HepG2 (cell line): ENCODE measurements at regions not wholly inside any gene's neighbourhood (a gene's known extent, or its start where the extent isn't known, plus 50 kb on each side); places are given as distances from the start of the nearest gene placed in this dataset.
"Not testable (repeated sequence)": the region's sequence is repeated elsewhere in the genome, so short reads cannot be mapped to it uniquely, and the experiment has no call there.

ENCODE experiments used
- ARID4A ChIP-seq: sonication (generic); formaldehyde crosslinking; IDR thresholded peaks from 2 replicates; pipeline ENCODE4 v1.5.0; 2020; ENCODE audit warnings: mild to moderate bottlenecking, missing genetic modification reagents, borderline replicate concordance
- EP300 ChIP-seq, 3 experiments: sonication (generic) in 1 of 3; formaldehyde crosslinking in 1 of 3; IDR thresholded peaks; 2 replicates each; pipeline versions ENCODE4 v1.5.1 to v1.6.1; 2011 to 2020; ENCODE audit warnings: low read depth in 2 of 3, low read length in 2 of 3, borderline replicate concordance in 1 of 3, improper control_type of control experiment in 1 of 3, mild to moderate bottlenecking in 1 of 3, missing genetic modification reagents in 1 of 3, moderate library complexity in 1 of 3
- FOXA3 ChIP-seq: IDR thresholded peaks from 2 replicates; pipeline ENCODE4 v1.6.1; 2016; ENCODE audit warnings: missing genetic modification reagents, missing compliant biosample characterization
- HNF1A ChIP-seq, 2 experiments: sonication (generic) in 1 of 2; formaldehyde crosslinking in 1 of 2; IDR thresholded peaks; 2 replicates each; pipeline versions ENCODE4 v1.4.0 to v1.6.1; 2016 to 2020; ENCODE audit warnings: borderline replicate concordance in 1 of 2, low read depth in 1 of 2, mild to moderate bottlenecking in 1 of 2, missing genetic modification reagents in 1 of 2
- MIER3 ChIP-seq: IDR thresholded peaks from 2 replicates; pipeline ENCODE4 v1.6.1; 2016; ENCODE audit warnings: missing compliant biosample characterization, borderline replicate concordance
- NR2F1 ChIP-seq, 2 experiments: fragments of 450-650 bp in 1 of 2; formaldehyde crosslinking in 1 of 2; IDR thresholded peaks; 2 replicates each; pipeline versions ENCODE4 v1.5.0 to v1.6.1; 2016 to 2020; ENCODE audit warnings: mild to moderate bottlenecking in 1 of 2, missing compliant biosample characterization in 1 of 2, missing genetic modification reagents in 1 of 2, moderate library complexity in 1 of 2
- NR2F6 ChIP-seq, 2 experiments: IDR thresholded peaks; 2 replicates each; pipeline ENCODE4 v1.6.1; 2016; ENCODE audit warnings: antibody characterized with exemption in 1 of 2, mild to moderate bottlenecking in 1 of 2
- RARA ChIP-seq: IDR thresholded peaks from 2 replicates; pipeline ENCODE4 v1.6.1; 2016; ENCODE audit warnings: missing genetic modification reagents, missing compliant biosample characterization
- ZBTB43 ChIP-seq: sonication (generic); formaldehyde crosslinking; conservative IDR thresholded peaks from 2 replicates; pipeline ENCODE4 v1.4.0; 2020; ENCODE audit warnings: missing genetic modification reagents
- ZFY ChIP-seq: sonication (generic); formaldehyde crosslinking; IDR thresholded peaks from 2 replicates; pipeline ENCODE4 v1.4.0; 2020; ENCODE audit warnings: missing genetic modification reagents

- TF ChIP-seq ARID4A, result peak; percentile 50; the same call in 1 of the 2 replicates
- TF ChIP-seq ZBTB43 (CRISPR knock-in tag), result peak; percentile 88
- TF ChIP-seq ZFY (CRISPR knock-in tag), result peak; percentile 74
- peak; percentile 33; the same call in 1 of the 2 replicates for TF ChIP-seq NR2F6 (IDR thresholded peaks at IDR 0.05)
- peak; percentile 72; the same call in 1 of the 2 replicates for TF ChIP-seq NR2F6 (CRISPR knock-in tag; IDR thresholded peaks at IDR 0.05)
- TF ChIP-seq FOXA3 (CRISPR knock-in tag), result peak; percentile 74
- TF ChIP-seq HNF1A (IDR thresholded peaks at IDR 0.05; ENCODE audit: low read depth); EP300 (CRISPR knock-in tag; IDR thresholded peaks at IDR 0.05; ENCODE audit: borderline replicate concordance): not testable (repeated sequence)
- TF ChIP-seq HNF1A (CRISPR knock-in tag; IDR thresholded peaks at IDR 0.05; ENCODE audit: borderline replicate concordance), result peak; percentile 16; the same call in 1 of the 2 replicates
- 0 out of 4 replicates have a peak, but pooled peaks of 1 of the 2 experiments have one; percentile 15 for TF ChIP-seq NR2F1 (CRISPR knock-in tag; IDR thresholded peaks at IDR 0.05)
- peak in 1 of 2 experiments; percentile 69; a peak in 2 of 4 replicates for TF ChIP-seq EP300 (IDR thresholded peaks at IDR 0.05; ENCODE audit: low read depth in 2 of 2, low read length in 2 of 2)
- peak; percentile 71 for TF ChIP-seq RARA
- peak; percentile 34; the same call in 1 of the 2 replicates for TF ChIP-seq MIER3 (CRISPR knock-in tag)
Observed at GRCh38 chr6:167216390-167217050, 58.7 kb upstream of the GPR31 start (continued).
